RWPE2 (cell line): ENCODE measurements at regions not wholly inside any gene's neighbourhood (a gene's known extent, or its start where the extent isn't known, plus 50 kb on each side); places are given as distances from the start of the nearest gene placed in this dataset.

Experiments used
- ATAC-seq: fragments of 200-7000 bp; cut with Tn5 transposase; 3 replicates; pipeline ENCODE4 v1.9.1; 2021; ENCODE audit warnings: low read depth
- DNase-seq: peaks from one replicate; pipeline ENCODE4 v3.0.0-alpha.2; 2020; ENCODE audit warnings: low spot score
- H3K27ac ChIP-seq: fragments of 450-650 bp; 2 replicates; pipeline ENCODE4 v1.5.1; 2017; ENCODE audit warnings: mild to moderate bottlenecking; ENCODE audit not compliant: poor library complexity, severe bottlenecking
- H3K27me3 ChIP-seq: fragments of 250-450 bp; sonication (Bioruptor Pico); 2 replicates; pipeline ENCODE4 v1.5.1; 2021; ENCODE audit warnings: mild to moderate bottlenecking, moderate library complexity; ENCODE audit not compliant: insufficient read depth, poor library complexity, severe bottlenecking
- H3K36me3 ChIP-seq: fragments of 250-450 bp; sonication (Bioruptor Pico); 2 replicates; pipeline ENCODE4 v1.5.1; 2020; ENCODE audit warnings: low read depth, mild to moderate bottlenecking, moderate library complexity
- H3K4me1 ChIP-seq: fragments of 250-450 bp; sonication (Bioruptor Pico); 2 replicates; pipeline ENCODE4 v1.5.1; 2021; ENCODE audit warnings: mild to moderate bottlenecking, moderate library complexity; ENCODE audit not compliant: insufficient read depth, poor library complexity, severe bottlenecking
- H3K4me3 ChIP-seq: fragments of 250-450 bp; sonication (Bioruptor Pico); 2 replicates; pipeline ENCODE4 v1.5.1; 2021; ENCODE audit warnings: mild to moderate bottlenecking, moderate library complexity; ENCODE audit not compliant: severe bottlenecking
- H3K9me3 ChIP-seq: fragments of 250-450 bp; sonication (Bioruptor Pico); 2 replicates; pipeline ENCODE4 v1.5.1; 2021; ENCODE audit warnings: mild to moderate bottlenecking, moderate library complexity; ENCODE audit not compliant: severe bottlenecking
- CTCF ChIP-seq: fragments of 450-650 bp; IDR thresholded peaks from one replicate; pipeline ENCODE4 v1.5.1; 2017; ENCODE audit warnings: mild to moderate bottlenecking, moderate library complexity; ENCODE audit not compliant: poor library complexity, severe bottlenecking

DNA sequence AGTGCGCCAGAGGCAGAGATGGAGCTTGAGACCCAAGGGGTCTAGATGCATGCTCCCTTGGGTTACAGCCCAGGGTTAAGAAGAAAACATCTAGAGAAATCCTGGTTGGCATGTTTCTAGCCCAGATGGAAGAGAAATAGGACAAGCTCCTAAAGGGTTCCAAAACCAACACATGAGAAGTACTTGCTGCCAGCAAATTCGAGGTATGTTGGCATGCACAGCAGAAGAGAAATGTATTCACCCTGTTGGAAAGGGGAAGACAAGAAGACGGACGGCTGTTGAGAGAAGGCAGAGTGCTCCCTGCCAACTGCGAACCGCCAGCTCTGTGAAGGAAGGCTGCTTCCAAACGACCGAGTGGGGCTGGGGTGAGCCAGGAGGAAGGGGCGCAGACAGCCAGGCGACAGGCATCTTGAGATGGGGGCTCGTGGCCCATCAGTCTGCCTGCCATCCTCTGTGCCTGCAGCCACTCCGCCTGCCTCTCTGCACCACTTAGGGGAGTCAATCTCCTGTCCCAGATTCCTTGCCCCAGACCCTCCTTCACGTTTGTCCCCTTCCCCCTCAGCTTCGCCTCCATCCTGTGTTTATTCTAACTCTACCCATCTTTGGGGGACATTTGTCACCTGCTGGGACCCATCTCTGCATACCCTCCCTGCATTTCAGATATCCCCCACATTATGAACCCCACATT lies 249.2 kb downstream of the CDC5L start:
- TF ChIP-seq CTCF: no peak
- Histone ChIP-seq H3K9me3 (no peaks in the 10 kb centered on the region), H3K27me3 (no peaks in the 10 kb centered on the region), H3K27ac (no peak overlapping the region), H3K4me1 (no peaks in the 10 kb centered on the region), H3K36me3 (no peaks in the 10 kb centered on the region), H3K4me3 (no peak overlapping the region)
- DNase-seq (no peak), ATAC-seq (no peak)

DNA sequence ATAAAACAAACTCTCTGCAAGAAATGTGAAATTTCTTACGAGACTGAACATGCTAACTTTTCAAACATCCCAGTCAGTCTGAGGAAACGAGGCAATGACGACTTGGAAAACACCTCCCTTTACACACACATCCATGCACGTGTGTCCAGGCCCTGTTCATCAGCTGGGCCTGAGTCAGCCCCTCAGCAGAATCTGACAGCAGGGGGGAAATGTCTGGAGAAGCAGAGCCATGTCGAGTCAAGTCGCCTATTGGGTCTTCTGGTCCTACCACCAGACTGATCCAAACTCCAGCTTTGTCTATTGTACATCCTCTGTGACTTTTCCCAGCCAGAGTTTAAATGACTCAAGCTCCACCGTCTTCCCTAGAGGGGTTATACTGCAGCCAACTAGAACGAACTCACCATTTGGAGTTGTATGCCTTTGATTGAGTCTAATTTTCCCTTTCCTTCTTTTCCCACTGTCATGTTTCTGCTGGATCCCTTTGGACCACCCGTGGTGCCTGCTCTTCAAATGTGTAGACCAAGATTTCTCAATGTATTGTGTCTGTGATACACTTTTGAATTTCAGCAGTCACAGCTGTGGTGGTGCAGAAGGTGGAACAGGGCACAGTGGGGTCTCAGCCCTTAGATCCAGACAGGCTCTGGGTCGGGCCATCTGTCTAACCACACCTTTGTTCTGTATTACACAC lies 254.0 kb downstream of the CDC5L start:
- DNase-seq (no peak), ATAC-seq (no peak)
- Histone ChIP-seq H3K27me3 (no peaks in the 10 kb centered on the region), H3K4me3 (no peak overlapping the region), H3K4me1 (no peaks in the 10 kb centered on the region), H3K9me3 (no peaks in the 10 kb centered on the region), H3K36me3 (no peaks in the 10 kb centered on the region), H3K27ac (no peak overlapping the region)
- no peak for TF ChIP-seq CTCF

DNA sequence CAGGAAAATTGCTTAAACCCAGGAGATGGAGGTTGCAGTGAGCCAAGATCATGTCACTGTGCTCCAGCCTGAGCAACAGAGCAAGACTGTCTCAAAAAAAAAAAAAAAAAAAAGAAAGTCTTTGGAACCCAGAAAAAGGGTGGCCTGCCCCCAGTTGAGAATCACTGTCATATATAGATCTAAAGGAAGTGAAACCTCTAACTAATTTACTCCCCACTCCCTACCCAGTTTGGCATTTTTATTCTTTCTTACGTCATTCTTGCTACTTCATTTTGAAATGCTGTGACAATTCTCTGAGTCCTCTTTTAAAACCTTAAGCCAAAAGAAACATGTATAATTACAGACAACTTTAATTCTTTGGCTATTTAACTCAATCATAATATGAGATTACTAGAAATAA lies 254.8 kb downstream of the CDC5L start:
- DNase-seq (no peak), ATAC-seq (no peak)
- H3K36me3 ChIP-seq: no peaks in the 10 kb centered on the region
- H3K4me3 ChIP-seq: no peak overlapping the region
- no peak for TF ChIP-seq CTCF
- H3K27ac ChIP-seq: no peak overlapping the region
- H3K9me3 ChIP-seq: no peaks in the 10 kb centered on the region
- no peaks in the 10 kb centered on the region for H3K4me1 ChIP-seq
- H3K27me3 ChIP-seq: no peaks in the 10 kb centered on the region

- Histone ChIP-seq H3K4me3 (no peak overlapping the region), H3K9me3 (no peaks in the 10 kb centered on the region), H3K27me3 (no peaks in the 10 kb centered on the region), H3K36me3 (no peaks in the 10 kb centered on the region), H3K27ac (no peak overlapping the region), H3K4me1 (no peaks in the 10 kb centered on the region)
- ATAC-seq: no peak
- no peak for DNase-seq
- no peak for TF ChIP-seq CTCF
These were observed 255.5 kb downstream of the CDC5L start for GRCh38 chr6:44642870-44643522.
